ENCODE measurements at regions not wholly inside any gene's neighbourhood (a gene's known extent, or its start where the extent isn't known, plus 50 kb on each side); places are given as distances from the start of the nearest gene placed in this dataset.

DNA sequence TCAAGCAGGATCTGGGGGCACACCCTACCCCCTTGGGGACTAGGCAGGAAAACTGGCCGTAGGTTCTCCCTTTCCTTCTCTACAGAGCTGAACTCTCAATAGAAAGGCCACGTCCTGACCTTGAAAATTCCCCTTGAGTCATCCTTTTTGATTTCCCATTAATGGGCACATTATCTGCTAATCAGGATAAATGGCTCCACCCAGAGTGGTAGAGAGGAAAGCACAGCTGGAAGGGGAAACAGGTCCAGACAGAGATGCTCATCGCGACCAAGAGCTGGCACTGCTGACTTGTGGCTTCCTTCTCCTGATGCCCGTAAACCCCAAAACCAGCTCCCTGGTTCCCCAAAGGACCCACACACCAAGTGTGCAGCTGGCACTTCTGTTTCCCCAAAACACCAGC, 206.5 kb upstream of the CDH5 start:
- no peaks in the 10 kb centered on the region for H3K36me3 ChIP-seq
- TF ChIP-seq POLR2AphosphoS5 (IDR thresholded peaks at IDR 0.05): no peak
- no peak for TF ChIP-seq EP300 (IDR thresholded peaks at IDR 0.05)
- TF ChIP-seq POLR2A (IDR thresholded peaks at IDR 0.05): no peak
- TF ChIP-seq, protein P1, sequence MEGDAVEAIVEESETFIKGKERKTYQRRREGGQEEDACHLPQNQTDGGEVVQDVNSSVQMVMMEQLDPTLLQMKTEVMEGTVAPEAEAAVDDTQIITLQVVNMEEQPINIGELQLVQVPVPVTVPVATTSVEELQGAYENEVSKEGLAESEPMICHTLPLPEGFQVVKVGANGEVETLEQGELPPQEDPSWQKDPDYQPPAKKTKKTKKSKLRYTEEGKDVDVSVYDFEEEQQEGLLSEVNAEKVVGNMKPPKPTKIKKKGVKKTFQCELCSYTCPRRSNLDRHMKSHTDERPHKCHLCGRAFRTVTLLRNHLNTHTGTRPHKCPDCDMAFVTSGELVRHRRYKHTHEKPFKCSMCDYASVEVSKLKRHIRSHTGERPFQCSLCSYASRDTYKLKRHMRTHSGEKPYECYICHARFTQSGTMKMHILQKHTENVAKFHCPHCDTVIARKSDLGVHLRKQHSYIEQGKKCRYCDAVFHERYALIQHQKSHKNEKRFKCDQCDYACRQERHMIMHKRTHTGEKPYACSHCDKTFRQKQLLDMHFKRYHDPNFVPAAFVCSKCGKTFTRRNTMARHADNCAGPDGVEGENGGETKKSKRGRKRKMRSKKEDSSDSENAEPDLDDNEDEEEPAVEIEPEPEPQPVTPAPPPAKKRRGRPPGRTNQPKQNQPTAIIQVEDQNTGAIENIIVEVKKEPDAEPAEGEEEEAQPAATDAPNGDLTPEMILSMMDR (IDR thresholded peaks at IDR 0.05): no peak
- no peaks in the 10 kb centered on the region for H3K9me3 ChIP-seq
- DNase-seq: no peak
- intact Hi-C loops (cut with DNase I; ENCODE audit: low total_unique reads): no loop called here
- no peaks in the 10 kb centered on the region for H3K27me3 ChIP-seq
- no peaks in the 10 kb centered on the region for H3K4me1 ChIP-seq
- no peak overlapping the region for H3K4me3 ChIP-seq
- H3K27ac ChIP-seq: no peak overlapping the region
- 58 to 79% (median 73%) methylated on average over 5 of the region's 5 CpGs for WGBS, 5 donors

DNA sequence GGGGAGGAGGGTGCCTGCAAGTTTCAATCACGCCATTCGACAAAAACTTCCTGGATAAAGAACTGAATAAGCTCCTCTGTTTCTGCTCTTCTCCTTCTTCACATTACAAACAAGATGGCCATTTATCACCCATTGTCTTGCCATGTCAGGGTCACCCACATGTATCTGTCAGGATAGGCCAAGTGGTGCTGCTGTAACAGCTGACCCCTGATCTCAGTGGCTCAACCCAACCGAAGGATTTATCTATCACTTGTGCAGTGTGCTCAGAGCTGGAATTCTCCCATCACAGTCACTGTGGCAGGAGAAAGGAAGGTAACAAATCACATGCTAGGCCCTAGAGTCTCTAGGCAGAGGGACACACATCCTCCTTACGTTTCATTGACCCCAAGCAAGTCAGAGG, 210.0 kb upstream of the CDH5 start:
- Histone ChIP-seq H3K9me3 (no peaks in the 10 kb centered on the region), H3K4me1 (peaks cover 0 to 7% (median 0%) of the 10 kb centered on the region in 4 donors), H3K27ac (no peak overlapping the region), H3K4me3 (no peak overlapping the region), H3K27me3 (no peaks in the 10 kb centered on the region), H3K36me3 (no peaks in the 10 kb centered on the region)
- TF ChIP-seq, protein P1 (IDR thresholded peaks at IDR 0.05): no peak
- TF ChIP-seq POLR2AphosphoS5 (IDR thresholded peaks at IDR 0.05): no peak
- TF ChIP-seq EP300 (IDR thresholded peaks at IDR 0.05): no peak
- TF ChIP-seq POLR2A (IDR thresholded peaks at IDR 0.05): no peak
- DNase-seq: no peak
- intact Hi-C loops (cut with DNase I; ENCODE audit: low total_unique reads): no loop called here
- WGBS, 5 donors: 77 to 89% (median 83%) methylated on average over 4 of the region's 4 CpGs

DNA sequence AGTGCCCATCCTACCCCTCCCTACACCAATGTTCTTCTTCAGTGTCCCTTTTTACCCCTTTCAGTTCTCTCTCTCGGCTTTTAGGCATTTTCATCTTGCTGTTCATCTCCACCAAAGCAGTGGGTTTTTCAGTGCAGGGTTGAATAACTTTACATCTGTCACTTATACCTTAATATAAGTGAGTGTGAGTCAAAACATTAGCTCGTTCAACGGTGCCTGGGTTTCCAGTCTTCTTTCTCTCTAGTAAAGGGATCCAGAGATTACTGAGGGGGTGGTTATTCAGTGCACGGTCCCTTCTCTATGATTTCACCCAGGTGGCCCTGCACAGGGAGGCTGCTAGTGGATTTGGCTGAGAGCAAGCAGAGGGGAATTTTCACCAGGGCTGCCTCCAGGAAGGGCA, 210.6 kb upstream of the CDH5 start:
- TF ChIP-seq, protein P1 (IDR thresholded peaks at IDR 0.05): no peak
- TF ChIP-seq POLR2AphosphoS5 (IDR thresholded peaks at IDR 0.05) (no peak), EP300 (IDR thresholded peaks at IDR 0.05) (no peak), POLR2A (IDR thresholded peaks at IDR 0.05) (no peak)
- Histone ChIP-seq H3K4me3 (no peak overlapping the region), H3K4me1 (peaks cover 0 to 13% (median 2%) of the 10 kb centered on the region in 4 donors), H3K27ac (no peak overlapping the region), H3K27me3 (no peaks in the 10 kb centered on the region), H3K9me3 (no peaks in the 10 kb centered on the region), H3K36me3 (no peaks in the 10 kb centered on the region)
- 68 to 85% (median 77%) methylated on average over 4 of the region's 4 CpGs for WGBS, 5 donors
- intact Hi-C loops (cut with DNase I; ENCODE audit: low total_unique reads): no loop called here
- DNase-seq: no peak

DNA sequence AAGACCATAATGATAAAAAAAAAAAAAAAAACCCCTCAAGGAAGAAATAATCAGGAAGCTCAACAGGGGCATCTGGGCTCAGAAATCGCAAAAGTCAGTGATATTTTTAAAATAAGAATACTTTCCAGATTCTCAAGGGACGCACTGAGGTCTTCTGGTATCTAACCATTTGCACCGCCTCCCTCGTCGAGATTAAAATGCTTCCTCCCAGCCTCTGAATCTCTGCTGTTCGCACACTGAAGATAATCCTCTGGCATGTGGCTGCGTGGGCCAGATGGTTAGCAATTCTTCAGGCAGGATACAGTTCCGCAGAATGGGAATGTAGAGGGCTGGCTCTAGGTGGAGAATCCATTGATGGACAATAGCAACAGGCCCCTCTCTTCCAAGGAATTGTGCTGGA, 211.7 kb upstream of the CDH5 start:
- no peak for TF ChIP-seq POLR2A (IDR thresholded peaks at IDR 0.05)
- TF ChIP-seq, protein P1 (IDR thresholded peaks at IDR 0.05): no peak
- TF ChIP-seq EP300 (IDR thresholded peaks at IDR 0.05): no peak
- TF ChIP-seq POLR2AphosphoS5 (IDR thresholded peaks at IDR 0.05): no peak
- no peak for DNase-seq
- Histone ChIP-seq H3K36me3 (no peaks in the 10 kb centered on the region), H3K4me3 (no peak overlapping the region), H3K27me3 (no peaks in the 10 kb centered on the region), H3K4me1 (peaks cover 0 to 13% (median 2%) of the 10 kb centered on the region in 4 donors), H3K27ac (no peak overlapping the region), H3K9me3 (no peaks in the 10 kb centered on the region)
- intact Hi-C loops (cut with DNase I; ENCODE audit: low total_unique reads): no loop called here
- 56 to 79% (median 74%) methylated on average over 8 of the region's 8 CpGs for WGBS, 5 donors
